GM21576 (cell line): ENCODE measurements at regions not wholly inside any gene's neighbourhood (a gene's known extent, or its start where the extent isn't known, plus 50 kb on each side); places are given as distances from the start of the nearest gene placed in this dataset.

ENCODE experiments used
- ATAC-seq: cut with Tn5 transposase; IDR thresholded peaks from one replicate; pipeline ENCODE4 v1.9.1; 2021; ENCODE audit warnings: mild to moderate bottlenecking, moderate library complexity; ENCODE audit not compliant: unreplicated experiment

- ATAC-seq, result no peak
Measured at GRCh38 chr4:57504139-57504538, 394.0 kb upstream of the IGFBP7 start.

- ATAC-seq, result no peak
Measured at GRCh38 chr4:57501720-57502119, 391.5 kb upstream of the IGFBP7 start.

GRCh38 chr4:57499786-57500185 lies 389.6 kb upstream of the IGFBP7 start:
- ATAC-seq, result no peak

GRCh38 chr4:57498251-57498650 lies 388.1 kb upstream of the IGFBP7 start:
- ATAC-seq, result no peak

- ATAC-seq, result no peak
Measured at GRCh38 chr4:57496697-57497471, 386.7 kb upstream of the IGFBP7 start.

- no peak for ATAC-seq
Measured at GRCh38 chr4:57494821-57495220, 384.6 kb upstream of the IGFBP7 start.

GRCh38 chr4:57492251-57492878 lies 382.2 kb upstream of the IGFBP7 start:
- ATAC-seq, result no peak

- ATAC-seq, result no peak
Measured at GRCh38 chr4:57491388-57491787, 381.2 kb upstream of the IGFBP7 start.

GRCh38 chr4:57490520-57491255 lies 380.5 kb upstream of the IGFBP7 start:
- ATAC-seq, result no peak

- no peak for ATAC-seq
Measured at GRCh38 chr4:57488366-57489162, 378.4 kb upstream of the IGFBP7 start.

- no peak for ATAC-seq
Measured at GRCh38 chr4:57475424-57475823, 365.2 kb upstream of the IGFBP7 start.

- ATAC-seq, result no peak
Measured at GRCh38 chr4:57465321-57466056, 355.3 kb upstream of the IGFBP7 start.

GRCh38 chr4:57462843-57463242 lies 352.7 kb upstream of the IGFBP7 start:
- no peak for ATAC-seq

GRCh38 chr4:57460967-57461366 lies 350.8 kb upstream of the IGFBP7 start:
- no peak for ATAC-seq

GRCh38 chr4:57448901-57449300 lies 338.7 kb upstream of the IGFBP7 start:
- ATAC-seq, result no peak

GRCh38 chr4:57448452-57448851 lies 338.3 kb upstream of the IGFBP7 start:
- ATAC-seq, result no peak

- ATAC-seq, result no peak
Measured at GRCh38 chr4:57446266-57446665, 336.1 kb upstream of the IGFBP7 start.

GRCh38 chr4:57445686-57446085 lies 335.5 kb upstream of the IGFBP7 start:
- ATAC-seq, result no peak

- no peak for ATAC-seq
Measured at GRCh38 chr4:57444671-57445070, 334.5 kb upstream of the IGFBP7 start.

GRCh38 chr4:57443787-57444186 lies 333.6 kb upstream of the IGFBP7 start:
- ATAC-seq, result no peak
